IMR-90 (cell line): ENCODE measurements at regions not wholly inside any gene's neighbourhood (a gene's known extent, or its start where the extent isn't known, plus 50 kb on each side); places are given as distances from the start of the nearest gene placed in this dataset.

Experiments
- ATAC-seq: fragments of 200-7000 bp; cut with Tn5 transposase; 2 replicates; pipeline ENCODE4 v1.9.1; 2020; ENCODE audit warnings: low read depth, mild to moderate bottlenecking, moderate library complexity
- BruUV-seq: library from RNA; stranded (reverse); fragments of 400-500 nt; replicated peaks from 2 replicates; lab custom pipeline; 2021; lab: Mats Ljungman, UMichigan
- CTCF ChIA-PET: fragments of 300-600 bp; formaldehyde crosslinking; extraction: SDS; loops from one replicate; lab custom pipeline; 2021; ENCODE audit warnings: antibody characterized with exemption; lab: Yijun Ruan, JAX
- POLR2A ChIA-PET: fragments of 300-600 bp; sonication (Branson Sonifier 250); formaldehyde crosslinking; loops from one replicate; lab custom pipeline; 2022; ENCODE audit warnings: antibody characterized with exemption; ENCODE audit not compliant: unreplicated experiment; lab: Charles Lee
- DNase-seq: peaks from one replicate; pipeline ENCODE4 v3.0.0; 2013
- H2AFZ ChIP-seq: replicated peaks from 2 replicates; pipeline ENCODE3; 2013; ENCODE audit warnings: low read length, mild to moderate bottlenecking; ENCODE audit not compliant: poor library complexity
- H2AK5ac ChIP-seq: 2 replicates; pipeline ENCODE4 v1.6.1; 2013; ENCODE audit warnings: low read depth, low read length, inconsistent platforms
- H2AK9ac ChIP-seq: replicated peaks from 2 replicates; pipeline ENCODE3; 2013; ENCODE audit warnings: mild to moderate bottlenecking, low read depth, low read length, moderate library complexity; ENCODE audit not compliant: poor library complexity
- H2BK120ac ChIP-seq: 2 replicates; pipeline ENCODE4 v1.6.1; 2013; ENCODE audit warnings: low read depth, low read length, inconsistent platforms
- H2BK15ac ChIP-seq: 3 replicates; pipeline ENCODE4 v1.6.1; 2013; ENCODE audit warnings: low read depth, low read length, inconsistent platforms
- H2BK20ac ChIP-seq: 2 replicates; pipeline ENCODE4 v1.6.1; 2013; ENCODE audit warnings: low read depth, mild to moderate bottlenecking, inconsistent platforms, low read length, moderate library complexity
- H2BK5ac ChIP-seq: 2 replicates; pipeline ENCODE4 v1.6.1; 2013; ENCODE audit warnings: mild to moderate bottlenecking, low read depth, low read length, inconsistent platforms; ENCODE audit not compliant: poor library complexity, severe bottlenecking
- H3K14ac ChIP-seq: replicated peaks from 2 replicates; pipeline ENCODE4 v1.6.1; 2013; ENCODE audit warnings: low read depth, low read length, inconsistent platforms
- H3K18ac ChIP-seq: 2 replicates; pipeline ENCODE4 v1.6.1; 2013; ENCODE audit warnings: low read depth, low read length, control low read depth
- H3K23ac ChIP-seq: 2 replicates; pipeline ENCODE4 v1.6.1; 2013; ENCODE audit warnings: low read depth, low read length, inconsistent platforms
- H3K27ac ChIP-seq: 2 replicates; pipeline ENCODE4 v1.5.1; 2013; ENCODE audit warnings: mild to moderate bottlenecking, control low read depth, low read length; ENCODE audit not compliant: insufficient read depth
- H3K27me3 ChIP-seq: 2 replicates; pipeline ENCODE4 v1.6.1; 2013; ENCODE audit warnings: low read length; ENCODE audit not compliant: control insufficient read depth, insufficient read depth
- H3K36me3 ChIP-seq: 2 replicates; pipeline ENCODE4 v1.6.1; 2013; ENCODE audit warnings: low read length, mixed read lengths; ENCODE audit not compliant: control insufficient read depth, insufficient read depth
- H3K4ac ChIP-seq: 2 replicates; pipeline ENCODE4 v1.6.1; 2013; ENCODE audit warnings: low read depth, low read length, inconsistent platforms
- H3K4me1 ChIP-seq: 2 replicates; pipeline ENCODE4 v1.6.1; 2013; ENCODE audit warnings: low read length, mixed read lengths; ENCODE audit not compliant: control insufficient read depth, insufficient read depth
- H3K4me2 ChIP-seq: 2 replicates; pipeline ENCODE4 v1.6.1; 2013; ENCODE audit warnings: low read depth, mild to moderate bottlenecking, control low read depth, low read length, moderate library complexity
- H3K4me3 ChIP-seq: 2 replicates; pipeline ENCODE4 v1.5.1; 2013; ENCODE audit warnings: low read depth, mild to moderate bottlenecking, control low read depth, low read length, moderate library complexity; ENCODE audit not compliant: insufficient read depth
- H3K56ac ChIP-seq: 2 replicates; pipeline ENCODE4 v1.6.1; 2013; ENCODE audit warnings: low read length, inconsistent platforms; ENCODE audit not compliant: insufficient read depth; ENCODE audit errors: extremely low read depth
- H3K79me1 ChIP-seq, 2 experiments: 2 replicates each; pipeline ENCODE4 v1.6.1; 2013; ENCODE audit warnings: low read length in 2 of 2, inconsistent platforms in 1 of 2, low read depth in 1 of 2
- H3K9ac ChIP-seq: 2 replicates; pipeline ENCODE4 v1.6.1; 2013; ENCODE audit warnings: low read depth, low read length, control low read depth
- H3K9me1 ChIP-seq: 2 replicates; pipeline ENCODE4 v1.6.1; 2013; ENCODE audit warnings: low read length, inconsistent platforms; ENCODE audit not compliant: insufficient read depth
- H3K9me3 ChIP-seq: 2 replicates; pipeline ENCODE4 v1.6.1; 2013; ENCODE audit warnings: low read length; ENCODE audit not compliant: control insufficient read depth, insufficient read depth
- H4K20me1 ChIP-seq: 2 replicates; pipeline ENCODE4 v1.6.1; 2013; ENCODE audit warnings: low read length, inconsistent platforms; ENCODE audit not compliant: insufficient read depth
- H4K5ac ChIP-seq: 2 replicates; pipeline ENCODE4 v1.6.1; 2013; ENCODE audit warnings: mild to moderate bottlenecking, low read depth, low read length, control low read depth
- H4K8ac ChIP-seq, 2 experiments: 2 replicates each; pipeline ENCODE4 v1.6.1; 2013; ENCODE audit warnings: low read depth in 2 of 2, low read length in 2 of 2, control low read depth in 1 of 2, inconsistent platforms in 1 of 2
- H4K91ac ChIP-seq: 2 replicates; pipeline ENCODE4 v1.6.1; 2013; ENCODE audit warnings: low read depth, low read length, inconsistent platforms; ENCODE audit not compliant: insufficient read depth
- CTCF ChIP-seq: conservative IDR thresholded peaks from 2 replicates; pipeline ENCODE4 v1.5.1; 2012; ENCODE audit warnings: mild to moderate bottlenecking, low read depth, low read length, improper control_type of control experiment
- FOS ChIP-seq: fragments of 150-350 bp; IDR thresholded peaks from 2 replicates; pipeline ENCODE4 v1.6.1; 2016; ENCODE audit warnings: low read depth, low read length
- NFE2L2 ChIP-seq: fragments of 150-350 bp; IDR thresholded peaks from 2 replicates; pipeline ENCODE4 v1.6.1; 2016; ENCODE audit warnings: low read depth, mild to moderate bottlenecking, low read length
- dilution Hi-C: fragments of 300-500 bp; cut with HindIII; formaldehyde crosslinking; loops from one replicate; pipeline ENCODE4 v1.14.3; 2018; ENCODE audit warnings: low sequenced_read_pairs; ENCODE audit not compliant: unreplicated experiment
- in situ Hi-C: fragments of 300-500 bp; cut with MboI; formaldehyde crosslinking; loops from 3 replicates; pipeline ENCODE4 v1.14.3; 2019; ENCODE audit warnings: low sequenced_read_pairs, inconsistent platforms, mixed read lengths
- intact Hi-C: fragments of 100-400 bp; cut with micrococcal nuclease; formaldehyde crosslinking; loops from 2 replicates; pipeline ENCODE4 v1.10.0; 2022

DNA sequence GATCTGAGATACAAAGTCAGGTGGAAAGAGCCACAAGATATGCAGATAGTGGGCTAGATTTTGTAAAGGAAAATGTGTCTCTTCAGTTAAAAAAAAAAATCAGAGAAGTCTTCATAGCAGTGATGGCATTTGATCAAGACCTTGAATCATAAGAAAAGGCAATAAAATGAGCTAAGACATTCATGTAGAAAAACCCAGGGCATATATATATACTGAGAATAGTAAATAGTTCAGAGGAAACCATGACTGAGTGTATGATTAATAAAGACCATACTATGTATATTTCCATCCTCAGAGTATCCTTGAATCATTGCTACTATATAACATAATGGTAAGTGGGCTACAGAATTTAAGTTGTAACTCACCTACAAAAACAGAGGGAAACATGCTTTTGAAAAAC, 321.7 kb upstream of the NR5A2 start:
- H4K5ac ChIP-seq = no peak overlapping the region
- no peaks in the 10 kb centered on the region for H3K4me1 ChIP-seq
- H3K23ac ChIP-seq = no peak overlapping the region
- TF ChIP-seq NFE2L2 = no peak
- no peak for TF ChIP-seq CTCF
- no peak for TF ChIP-seq FOS
- no peak overlapping the region for H2AFZ ChIP-seq
- H3K56ac ChIP-seq = no peak overlapping the region
- H3K9ac ChIP-seq = no peak overlapping the region
- no peak overlapping the region for H2BK120ac ChIP-seq
- DNase-seq (no peak), ATAC-seq (no peak)
- H3K4me2 ChIP-seq = no peak overlapping the region
- H3K27me3 ChIP-seq = no peaks in the 10 kb centered on the region; the same call in 1 of the 2 replicates
- no peak overlapping the region for H2BK15ac ChIP-seq
- in situ Hi-C loops (no loop called here), dilution Hi-C loops (no loop called here), intact Hi-C loops (no loop called here)
- H2AK5ac ChIP-seq = no peak overlapping the region
- H3K27ac ChIP-seq = no peak overlapping the region
- no peak overlapping the region for H2BK5ac ChIP-seq
- no peak overlapping the region for H4K8ac ChIP-seq
- no peak overlapping the region for H3K18ac ChIP-seq
- H4K20me1 ChIP-seq = no peaks in the 10 kb centered on the region
- POLR2A ChIA-PET = no interaction called here
- no peak overlapping the region for H2BK20ac ChIP-seq
- 0 out of 2 replicates have a peak, but pooled peaks cover 2% of the 10 kb centered on the region for H3K9me3 ChIP-seq
- no TSS peak for BruUV-seq
- CTCF ChIA-PET = interaction anchor here (0.6 kb wide), 1 partner anchor 635 kb away, joined by 3 read pairs; no protein-coding TSS in a partner anchor
- no peak overlapping the region for H2AK9ac ChIP-seq
- H3K4ac ChIP-seq = no peak overlapping the region
- H3K9me1 ChIP-seq = no peaks in the 10 kb centered on the region
- H3K36me3 ChIP-seq = no peaks in the 10 kb centered on the region
- H3K14ac ChIP-seq = no peak overlapping the region
- H3K79me1 ChIP-seq = no peaks in the 10 kb centered on the region
- H3K4me3 ChIP-seq = no peak overlapping the region
- H4K91ac ChIP-seq = no peak overlapping the region
